Gastroesophageal sphincter (tissue), 4 donors: ENCODE measurements at regions not wholly inside any gene's neighbourhood (a gene's known extent, or its start where the extent isn't known, plus 50 kb on each side); places are given as distances from the start of the nearest gene placed in this dataset.
"Not testable (repeated sequence)": the region's sequence is repeated elsewhere in the genome, so short reads cannot be mapped to it uniquely, and the experiment has no call there.

Experiments
- ATAC-seq: fragments of 150-250 bp; one replicate; pipeline ENCODE4 v1.9.1; 2016; ENCODE audit warnings: mild to moderate bottlenecking, moderate library complexity
- H3K27ac ChIP-seq, 4 donors: fragments of 200-600 bp; sonication (generic) in 3 of 4; 1 replicate in 3 of 4; 2 replicates in 1 of 4; pipeline ENCODE4 v1.5.1; 2016 to 2019
- H3K27me3 ChIP-seq: fragments of 200-600 bp; sonication (generic); one replicate; pipeline ENCODE4 v1.5.1; 2019
- H3K36me3 ChIP-seq, 2 donors: fragments of 200-600 bp; sonication (generic); one replicate each; pipeline ENCODE4 v1.5.1; 2019; ENCODE audit warnings: control low read depth in 1 of 2
- H3K4me1 ChIP-seq, 3 donors: fragments of 200-600 bp; sonication (generic); 1 replicate in 2 of 3; 2 replicates in 1 of 3; pipeline ENCODE4 v1.5.1; 2016 to 2019; ENCODE audit warnings: control low read depth in 2 of 3
- H3K4me3 ChIP-seq, 2 donors: fragments of 200-600 bp; sonication (generic); one replicate each; pipeline ENCODE4 v1.5.1; 2019; ENCODE audit warnings: mild to moderate bottlenecking in 1 of 2, moderate library complexity in 1 of 2
- H3K9me3 ChIP-seq, 3 donors: fragments of 200-600 bp; sonication (generic); one replicate each; pipeline ENCODE4 v1.5.1; 2017 to 2019; ENCODE audit warnings: control low read depth in 2 of 3
- EP300 ChIP-seq: sonication (generic); formaldehyde crosslinking; IDR thresholded peaks from one replicate; pipeline ENCODE4 v1.6.1; 2017; ENCODE audit warnings: antibody characterized with exemption, mild to moderate bottlenecking
- POLR2A ChIP-seq, 2 donors: fragments of 450-650 bp; IDR thresholded peaks; one replicate each; pipeline ENCODE4 v1.6.1; 2017; ENCODE audit warnings: antibody characterized with exemption in 2 of 2, mild to moderate bottlenecking in 2 of 2, moderate library complexity in 1 of 2
- POLR2AphosphoS5 ChIP-seq: sonication (generic); formaldehyde crosslinking; IDR thresholded peaks from one replicate; pipeline ENCODE4 v1.6.1; 2017; ENCODE audit warnings: antibody characterized with exemption
- WGBS, 2 donors: methylation state at CpG; one replicate each; pipeline ENCODE4 v1.1.5; 2018; ENCODE audit warnings: low coverage in 1 of 2; 5-methylcytosine and 5-hydroxymethylcytosine counted together
- TF ChIP-seq, protein P1 (sequence below), 4 experiments: fragments of 200-600 bp in 2 of 4; fragments of 450-650 bp in 2 of 4; sonication (generic) in 1 of 4; IDR thresholded peaks; one replicate each; pipeline ENCODE4 v1.5.1; 2017 to 2019; ENCODE audit warnings: antibody characterized with exemption in 4 of 4, mild to moderate bottlenecking in 2 of 4, moderate library complexity in 2 of 4

- TF ChIP-seq POLR2A (IDR thresholded peaks at IDR 0.05) (no peak), POLR2AphosphoS5 (no peak), EP300 (no peak)
- TF ChIP-seq, protein P1, sequence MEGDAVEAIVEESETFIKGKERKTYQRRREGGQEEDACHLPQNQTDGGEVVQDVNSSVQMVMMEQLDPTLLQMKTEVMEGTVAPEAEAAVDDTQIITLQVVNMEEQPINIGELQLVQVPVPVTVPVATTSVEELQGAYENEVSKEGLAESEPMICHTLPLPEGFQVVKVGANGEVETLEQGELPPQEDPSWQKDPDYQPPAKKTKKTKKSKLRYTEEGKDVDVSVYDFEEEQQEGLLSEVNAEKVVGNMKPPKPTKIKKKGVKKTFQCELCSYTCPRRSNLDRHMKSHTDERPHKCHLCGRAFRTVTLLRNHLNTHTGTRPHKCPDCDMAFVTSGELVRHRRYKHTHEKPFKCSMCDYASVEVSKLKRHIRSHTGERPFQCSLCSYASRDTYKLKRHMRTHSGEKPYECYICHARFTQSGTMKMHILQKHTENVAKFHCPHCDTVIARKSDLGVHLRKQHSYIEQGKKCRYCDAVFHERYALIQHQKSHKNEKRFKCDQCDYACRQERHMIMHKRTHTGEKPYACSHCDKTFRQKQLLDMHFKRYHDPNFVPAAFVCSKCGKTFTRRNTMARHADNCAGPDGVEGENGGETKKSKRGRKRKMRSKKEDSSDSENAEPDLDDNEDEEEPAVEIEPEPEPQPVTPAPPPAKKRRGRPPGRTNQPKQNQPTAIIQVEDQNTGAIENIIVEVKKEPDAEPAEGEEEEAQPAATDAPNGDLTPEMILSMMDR (IDR thresholded peaks at IDR 0.05): no peak
- no peak overlapping the region for H3K4me3 ChIP-seq
- no peaks in the 10 kb centered on the region for H3K4me1 ChIP-seq
- 68 to 90% methylated on average over 2 to 5 of the region's 5 CpGs for WGBS, 2 donors
- no peak for ATAC-seq
- H3K27ac ChIP-seq: no peak overlapping the region
- H3K27me3 ChIP-seq: no peaks in the 10 kb centered on the region
- H3K9me3 ChIP-seq: no peaks in the 10 kb centered on the region
- no peaks in the 10 kb centered on the region for H3K36me3 ChIP-seq
These were observed 191.9 kb downstream of the MC4R start for GRCh38 chr18:60180671-60181070.

DNA sequence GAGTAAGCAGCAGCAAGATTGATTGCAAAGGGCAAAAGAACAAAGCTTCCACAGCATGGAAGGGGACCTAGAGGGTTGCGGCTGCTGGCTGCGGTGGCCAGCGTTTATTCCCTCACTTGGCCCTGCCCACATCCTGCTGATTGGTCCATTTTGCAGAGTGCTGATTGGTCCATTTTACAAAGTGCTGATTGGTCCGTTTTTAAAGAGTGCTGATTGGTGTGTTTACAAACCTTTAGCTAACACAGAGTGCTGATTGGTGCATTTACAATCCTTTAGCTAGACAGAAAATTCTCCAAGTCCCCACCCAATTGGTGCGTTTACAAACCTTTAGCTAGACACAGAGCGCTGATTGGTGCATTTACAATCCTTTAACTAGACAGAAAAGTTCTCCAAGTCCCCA, 194.4 kb downstream of the MC4R start:
- not testable (repeated sequence) for H3K9me3 ChIP-seq, H3K4me3 ChIP-seq, H3K4me1 ChIP-seq, H3K27ac ChIP-seq, H3K27me3 ChIP-seq, ATAC-seq, H3K36me3 ChIP-seq
- 85 to 90% methylated on average over 2 to 6 of the region's 6 CpGs for WGBS, 2 donors

DNA sequence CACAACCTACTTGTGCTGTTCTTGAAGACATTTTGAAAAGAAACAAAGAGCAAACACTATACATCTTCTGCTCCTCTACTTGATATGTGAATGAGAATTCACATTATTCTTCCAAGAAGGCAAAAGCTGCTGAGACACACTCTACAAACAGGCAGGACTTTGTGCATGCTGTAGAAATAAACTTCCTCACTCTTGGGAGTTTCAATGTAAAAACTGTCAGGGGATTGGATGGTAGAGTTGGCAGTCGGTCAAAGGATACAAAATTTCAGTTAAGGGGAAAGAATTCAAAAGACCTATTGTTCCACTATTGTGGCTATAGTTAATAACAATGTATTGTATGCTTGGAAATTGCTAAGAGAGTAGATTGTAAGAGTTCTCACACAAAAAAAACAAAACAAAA, 196.3 kb downstream of the MC4R start:
- WGBS, 2 donors: 29 to 33% methylated on average over 1 of the region's 1 CpG
- no peak overlapping the region for H3K4me3 ChIP-seq
- H3K27ac ChIP-seq: no peak overlapping the region
- H3K4me1 ChIP-seq: no peaks in the 10 kb centered on the region
- H3K27me3 ChIP-seq: no peaks in the 10 kb centered on the region
- ATAC-seq: no peak
- TF ChIP-seq POLR2AphosphoS5: no peak
- no peak for TF ChIP-seq EP300
- no peaks in the 10 kb centered on the region for H3K36me3 ChIP-seq
- no peaks in the 10 kb centered on the region for H3K9me3 ChIP-seq

GRCh38 chr18:60174832-60175231, 197.7 kb downstream of the MC4R start:
- TF ChIP-seq, protein P1 (IDR thresholded peaks at IDR 0.05): no peak
- TF ChIP-seq POLR2AphosphoS5: no peak
- TF ChIP-seq EP300: no peak
- TF ChIP-seq POLR2A (IDR thresholded peaks at IDR 0.05): no peak
- no peak overlapping the region for H3K4me3 ChIP-seq
- H3K27ac ChIP-seq: no peak overlapping the region
- H3K9me3 ChIP-seq: no peaks in the 10 kb centered on the region
- H3K4me1 ChIP-seq: no peaks in the 10 kb centered on the region
- WGBS, 2 donors: 45 to 50% methylated on average over 2 of the region's 2 CpGs
- no peaks in the 10 kb centered on the region for H3K27me3 ChIP-seq
- H3K36me3 ChIP-seq: no peaks in the 10 kb centered on the region
- no peak for ATAC-seq

- 90 to 100% methylated on average over 2 of the region's 2 CpGs for WGBS, 2 donors
- H3K36me3 ChIP-seq: no peaks in the 10 kb centered on the region
- H3K27ac ChIP-seq: no peak overlapping the region
- TF ChIP-seq EP300 (no peak), POLR2AphosphoS5 (no peak), POLR2A (IDR thresholded peaks at IDR 0.05) (no peak)
- TF ChIP-seq, protein P1 (IDR thresholded peaks at IDR 0.05): no peak
- no peaks in the 10 kb centered on the region for H3K9me3 ChIP-seq
- no peaks in the 10 kb centered on the region for H3K4me1 ChIP-seq
- no peak overlapping the region for H3K4me3 ChIP-seq
- no peaks in the 10 kb centered on the region for H3K27me3 ChIP-seq
- ATAC-seq: no peak
These were observed 200.5 kb downstream of the MC4R start for GRCh38 chr18:60172030-60172429.

GRCh38 chr18:60163622-60164021, 209.0 kb downstream of the MC4R start:
- ATAC-seq: no peak
- no peaks in the 10 kb centered on the region for H3K4me1 ChIP-seq
- no peak overlapping the region for H3K4me3 ChIP-seq
- TF ChIP-seq EP300: no peak
- TF ChIP-seq POLR2AphosphoS5: no peak
- no peak for TF ChIP-seq POLR2A (IDR thresholded peaks at IDR 0.05)
- TF ChIP-seq, protein P1 (IDR thresholded peaks at IDR 0.05): no peak
- 92 to 96% methylated on average over 5 of the region's 5 CpGs for WGBS, 2 donors
- H3K36me3 ChIP-seq: no peaks in the 10 kb centered on the region
- no peaks in the 10 kb centered on the region for H3K27me3 ChIP-seq
- H3K27ac ChIP-seq: no peak overlapping the region
- H3K9me3 ChIP-seq: no peaks in the 10 kb centered on the region
